ENCODE measurements at regions not wholly inside any gene's neighbourhood (a gene's known extent, or its start where the extent isn't known, plus 50 kb on each side); places are given as distances from the start of the nearest gene placed in this dataset.

DNA sequence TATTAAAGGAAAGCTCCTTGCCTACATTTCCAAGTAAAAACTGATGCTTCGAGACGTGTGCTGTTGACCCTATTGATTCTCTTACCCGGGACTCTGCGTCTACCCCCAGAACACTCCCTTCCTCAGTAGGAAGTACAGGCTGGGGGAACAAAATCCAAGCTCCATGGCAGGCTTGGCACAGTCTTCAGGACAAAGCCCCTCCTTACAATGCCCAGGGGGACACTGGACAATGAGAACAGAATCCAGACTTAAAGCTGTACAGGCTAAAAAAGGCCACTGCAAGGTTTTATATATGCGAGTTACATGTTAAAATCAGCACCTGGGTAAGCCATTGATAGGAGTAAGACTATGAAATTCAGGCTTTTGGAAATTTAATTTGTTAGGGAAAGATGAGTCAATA lies 250.6 kb upstream of the DAPK1 start:
- DNase-seq: no peak
- ATAC-seq: no peak

DNA sequence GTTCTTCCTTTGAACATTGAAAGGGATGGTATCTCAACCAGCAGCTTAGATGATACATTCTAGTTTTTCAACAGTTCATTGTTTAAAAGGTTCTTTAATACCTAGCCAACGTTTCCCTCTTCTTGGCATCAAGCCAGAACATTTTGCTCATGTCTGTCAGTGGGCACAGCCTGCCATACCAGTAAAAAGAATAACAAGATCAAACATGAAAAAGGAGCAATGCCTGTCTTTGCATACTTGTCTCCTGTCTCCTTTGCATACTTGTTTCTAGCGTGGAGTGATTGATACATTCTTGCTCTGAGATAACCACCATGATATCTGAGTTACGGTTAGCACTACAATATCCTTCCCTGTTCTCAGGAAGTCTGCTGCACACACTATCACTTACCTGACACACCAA lies 248.6 kb upstream of the DAPK1 start:
- DNase-seq (no peak), ATAC-seq (no peak)

DNA sequence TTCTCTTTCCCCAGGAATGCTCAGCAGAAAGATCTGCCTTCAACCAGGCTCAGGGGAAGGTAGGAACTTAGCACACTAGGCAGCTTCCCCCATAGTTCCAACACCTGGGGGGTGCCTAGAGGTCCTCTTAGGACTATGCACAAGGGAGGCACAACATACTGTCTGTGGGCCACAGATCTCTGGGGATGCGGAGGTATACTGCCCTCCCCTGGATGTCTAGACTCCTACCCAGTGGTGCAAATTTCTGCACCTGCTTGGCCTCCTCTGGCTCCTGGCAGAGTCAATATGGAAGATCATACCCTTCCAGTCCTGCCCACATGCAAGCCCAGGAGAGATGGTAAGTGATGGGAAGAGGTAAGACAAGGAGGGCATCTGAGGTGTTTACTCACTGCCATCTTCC lies 247.5 kb upstream of the DAPK1 start:
- DNase-seq (no peak), ATAC-seq (no peak)

DNA sequence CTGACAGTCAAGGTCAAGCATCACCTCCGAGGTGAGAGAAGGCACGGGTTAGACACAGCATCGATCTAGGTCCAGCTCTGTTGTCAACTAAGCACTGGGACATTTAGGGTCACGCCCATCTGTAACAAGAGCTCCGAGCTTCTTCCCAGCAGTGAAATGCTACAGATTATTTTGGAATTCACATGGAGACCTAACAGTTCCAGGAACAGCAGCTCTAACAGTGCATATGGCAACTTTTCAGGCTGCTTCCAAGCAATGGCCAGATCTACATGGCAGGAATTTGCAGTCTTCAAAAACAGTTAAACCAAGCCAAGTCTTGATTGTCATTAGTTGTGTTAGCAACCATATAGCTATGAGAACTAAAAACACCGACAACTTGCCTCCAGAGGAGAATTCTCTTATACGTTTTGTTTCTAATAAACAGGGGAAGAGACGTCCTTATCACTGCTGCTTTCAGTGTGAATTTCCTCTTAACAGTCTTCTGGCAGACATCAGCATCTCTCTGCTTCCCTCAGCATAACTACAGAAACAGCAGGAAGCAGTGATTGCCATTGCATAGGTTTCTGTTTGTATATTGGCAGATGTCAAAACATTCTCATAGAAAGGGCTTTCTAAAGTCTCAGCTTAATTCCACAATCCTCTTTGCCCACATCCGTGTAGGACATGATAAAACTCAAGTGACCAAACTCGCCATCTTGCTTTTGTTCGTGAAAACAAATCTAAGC lies 242.1 kb upstream of the DAPK1 start:
- DNase-seq: no peak
- ATAC-seq: no peak

DNA sequence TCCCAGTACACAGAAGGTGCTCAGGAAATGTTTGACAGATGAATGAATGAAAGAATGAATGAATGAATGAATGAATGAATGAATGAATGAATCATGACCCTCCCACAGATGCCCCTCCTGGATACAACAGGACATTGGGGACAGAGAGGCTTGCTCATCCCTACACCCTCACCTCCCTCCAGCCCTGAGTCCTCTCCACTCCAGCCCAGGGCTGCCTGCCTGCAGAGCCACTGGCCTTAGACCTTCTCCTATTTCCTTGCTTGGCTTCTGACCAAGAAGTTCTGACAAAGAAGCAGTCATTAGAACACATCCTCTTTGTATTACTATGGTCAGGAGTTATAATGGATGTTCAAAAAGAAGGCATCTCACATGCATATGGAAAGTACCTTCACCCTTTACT lies 240.7 kb upstream of the DAPK1 start:
- DNase-seq (no peak), ATAC-seq (no peak)

DNA sequence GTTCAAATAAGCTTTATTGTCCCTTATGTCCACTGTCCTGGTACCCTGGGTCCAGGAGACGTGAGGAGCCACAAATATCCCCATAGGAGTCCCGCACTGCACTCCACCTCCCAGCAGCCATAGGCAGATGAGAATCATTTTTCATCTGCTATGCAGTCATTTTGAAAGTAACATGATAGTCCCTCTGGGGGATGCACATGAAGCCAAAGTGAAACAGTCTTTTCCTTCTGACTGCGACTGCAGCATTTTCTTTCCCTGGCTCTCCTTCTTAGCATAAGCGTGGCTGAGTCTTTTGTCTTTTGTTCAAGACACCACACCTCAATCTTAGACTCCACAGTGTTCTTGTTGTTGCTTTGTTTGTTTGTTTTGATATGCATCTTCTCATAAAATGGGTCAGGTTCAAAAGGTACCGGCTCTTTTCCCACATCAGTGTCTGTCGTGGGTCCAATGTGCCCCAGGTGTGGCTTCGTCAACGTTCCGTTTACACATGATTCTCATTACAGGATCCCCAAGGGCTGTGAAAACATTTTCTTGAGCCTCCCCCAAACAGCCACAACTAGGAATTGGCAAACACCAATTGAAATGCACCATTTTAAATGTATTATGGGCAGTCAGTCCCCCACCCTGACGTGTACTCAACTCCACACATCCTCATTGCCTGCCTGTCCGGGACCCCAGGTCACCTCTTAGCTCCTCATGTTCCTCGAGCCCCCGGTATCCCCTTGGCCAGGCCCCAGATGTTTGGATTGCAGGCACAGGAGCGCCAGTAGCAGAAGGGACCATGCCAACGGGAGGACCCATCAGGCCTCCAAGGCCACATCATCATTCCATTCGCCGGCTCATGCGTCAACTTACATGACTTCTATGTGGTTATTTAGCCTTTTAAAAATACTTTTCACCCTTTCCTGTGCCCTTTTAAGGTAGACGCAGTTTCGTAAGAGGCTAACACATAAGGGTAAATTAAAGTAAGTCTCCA lies 237.8 kb upstream of the DAPK1 start:
- ATAC-seq (no peak), DNase-seq (no peak)

DNA sequence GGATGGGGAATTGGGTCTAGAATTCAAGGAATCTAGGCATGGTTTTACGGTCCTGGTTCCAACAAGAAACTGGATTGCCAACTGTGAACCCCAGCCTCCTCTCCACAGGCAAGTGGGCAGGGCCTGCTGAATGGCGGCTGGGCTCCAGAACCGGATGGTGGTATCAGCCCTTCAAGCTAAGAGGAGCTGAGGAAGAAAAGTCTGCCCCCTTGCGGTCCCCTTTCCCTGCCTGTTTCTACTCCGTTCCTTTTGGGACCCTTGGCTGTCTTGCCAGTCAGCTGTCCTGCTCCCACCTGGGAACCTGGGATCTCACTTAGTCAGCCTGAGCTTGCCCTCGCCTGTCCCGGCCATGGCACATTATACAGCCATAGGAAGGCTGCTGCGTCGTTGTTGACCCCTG lies 234.4 kb upstream of the DAPK1 start:
- ATAC-seq: no peak
- no peak for DNase-seq

DNA sequence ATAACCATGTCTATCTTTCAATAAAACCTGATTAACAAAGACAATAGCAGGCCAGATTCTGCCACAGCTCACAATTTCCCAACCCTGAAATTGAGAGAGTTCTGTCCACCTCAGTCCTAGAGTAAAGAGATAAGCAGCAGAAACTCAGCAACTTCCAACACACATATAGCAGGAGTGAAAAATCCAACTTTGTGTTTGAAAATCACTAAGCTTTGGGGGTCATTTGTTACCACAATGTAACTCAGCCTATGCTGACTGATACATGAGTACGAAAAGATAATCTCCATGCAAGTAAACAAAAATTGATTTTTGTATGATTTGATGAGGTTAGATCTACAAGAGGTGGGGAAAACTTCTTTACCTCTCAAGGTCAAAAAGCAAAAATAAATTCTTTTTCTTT lies 231.0 kb upstream of the DAPK1 start:
- no peak for ATAC-seq

DNA sequence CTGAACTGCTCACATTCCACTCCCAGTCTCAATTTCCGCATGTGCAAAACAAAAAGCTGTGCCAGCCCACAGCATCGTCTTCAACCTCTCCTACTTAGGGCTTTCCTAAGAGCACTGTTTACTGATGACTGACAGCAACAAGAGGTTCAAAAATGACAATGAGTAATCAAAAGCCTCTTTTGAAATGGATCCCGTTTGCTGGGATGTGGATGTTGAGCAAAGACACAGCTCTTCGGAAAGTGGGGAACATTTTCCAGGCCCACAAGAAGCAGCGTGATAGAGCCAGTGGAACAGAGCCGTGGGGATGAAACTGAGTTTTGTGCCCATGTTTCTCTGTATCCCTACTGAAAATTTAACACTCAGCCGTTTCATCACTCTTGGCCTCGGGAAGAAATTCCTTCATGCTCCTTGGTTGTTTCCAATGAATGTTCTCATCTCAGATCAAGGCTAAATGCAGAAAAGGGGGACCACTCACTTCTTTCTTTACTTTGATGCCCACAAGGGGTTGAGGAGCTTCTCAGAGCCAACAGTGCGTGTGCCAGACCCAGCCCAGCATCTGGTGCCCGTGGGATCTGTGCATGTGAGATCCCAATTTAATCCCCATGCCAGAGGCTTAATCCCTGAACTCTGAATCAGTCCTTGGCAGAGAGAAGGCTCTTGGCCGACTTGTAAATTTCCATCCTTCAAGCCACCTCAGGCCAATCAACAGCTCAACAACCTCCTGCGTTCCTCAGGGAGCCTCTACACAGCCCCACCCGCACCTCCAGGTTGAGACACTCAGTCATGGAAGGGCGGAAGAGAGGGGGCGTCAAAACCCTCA lies 230.2 kb upstream of the DAPK1 start:
- no peak for DNase-seq
- ATAC-seq: no peak

More for the DNA sequence above, 231.0 kb upstream of the DAPK1 start:
- DNase-seq: no peak

DNA sequence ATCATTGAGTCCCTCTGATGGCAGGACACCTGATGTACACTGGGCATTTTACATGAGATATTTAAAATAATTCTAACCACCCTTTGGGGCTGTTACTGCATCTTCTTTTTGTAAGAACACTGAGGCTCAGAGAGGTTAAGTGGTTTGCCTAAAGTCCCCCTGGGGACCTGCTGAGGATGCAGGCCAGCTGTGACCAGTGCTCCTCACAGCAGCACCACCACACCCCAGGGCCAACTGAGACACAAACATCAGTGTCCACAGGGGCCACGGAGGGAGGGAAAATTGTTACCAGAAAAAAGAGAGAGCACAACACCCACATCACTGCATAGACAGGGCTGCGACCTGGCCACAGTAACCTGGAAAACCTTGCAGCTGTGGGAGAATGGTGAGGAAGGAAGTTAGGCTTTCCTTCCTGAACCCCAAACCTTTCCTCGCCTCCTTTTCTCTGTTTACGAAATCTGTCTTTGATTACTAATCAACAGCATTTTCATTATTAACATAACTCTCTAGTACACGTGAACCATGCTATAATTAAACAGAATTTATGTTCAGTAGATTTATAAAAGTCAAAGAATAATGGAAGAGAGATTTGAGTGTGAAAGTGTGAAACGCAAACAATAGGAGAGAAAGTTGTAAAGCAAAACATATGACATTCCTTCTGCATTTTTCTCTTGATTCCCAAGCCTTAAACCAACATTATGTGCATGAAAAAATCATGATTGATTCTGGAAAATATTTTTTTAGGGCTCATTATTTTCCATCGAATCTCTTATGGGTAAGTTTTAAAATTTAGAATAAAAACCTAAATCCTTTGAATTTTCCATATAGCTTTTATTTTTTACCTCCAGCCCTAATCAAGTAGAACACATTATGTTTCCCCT lies 228.1 kb upstream of the DAPK1 start:
- ATAC-seq (no peak), DNase-seq (no peak)

DNA sequence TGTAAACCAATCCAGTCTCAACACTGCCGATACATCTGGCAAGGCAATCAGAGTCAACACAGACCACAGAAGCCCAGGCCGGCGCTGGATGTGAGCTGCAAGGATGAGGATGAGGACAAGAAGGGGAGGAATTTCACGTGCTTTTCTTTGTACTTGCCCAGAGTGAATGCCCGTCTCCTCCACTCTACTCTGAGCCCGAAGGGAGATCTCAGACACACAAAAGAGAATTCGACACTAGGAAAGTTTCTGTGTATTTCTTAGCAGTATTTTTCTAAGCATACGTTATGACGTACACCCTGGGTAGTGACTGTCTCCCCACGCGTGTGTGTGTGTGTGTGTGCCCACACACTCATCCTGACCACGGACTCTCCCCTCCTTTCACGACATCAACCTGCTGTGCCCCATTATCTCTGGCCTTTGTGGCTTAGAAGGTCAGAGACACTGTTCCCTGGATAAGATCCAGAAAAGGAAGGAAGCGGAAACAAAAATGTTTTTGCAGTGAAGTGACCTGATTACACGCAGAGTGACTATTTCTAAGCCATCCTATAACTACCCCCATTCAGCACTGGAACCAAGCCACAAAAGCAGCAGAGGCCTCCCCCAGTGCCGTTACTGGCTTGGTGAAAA lies 227.3 kb upstream of the DAPK1 start:
- ATAC-seq (no peak), DNase-seq (no peak)

DNA sequence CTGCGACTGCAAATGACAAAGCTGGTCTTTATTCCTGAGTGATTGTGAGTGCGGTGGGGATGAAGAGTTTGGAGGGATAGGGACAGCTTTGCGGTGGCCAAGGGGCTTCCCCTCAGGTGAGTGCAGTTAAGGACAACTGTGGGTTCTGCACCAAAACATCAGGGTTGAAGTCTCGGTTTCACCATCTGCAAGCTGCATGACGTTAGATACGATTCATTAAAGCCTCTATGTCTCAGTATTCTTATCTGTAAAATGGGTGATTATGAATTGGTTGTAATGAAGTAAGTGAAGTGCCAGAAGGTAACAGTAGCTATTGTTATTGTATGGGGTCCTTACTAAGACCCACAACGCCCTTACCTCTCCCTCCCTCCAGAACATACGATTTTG lies 226.8 kb upstream of the DAPK1 start:
- no peak for ATAC-seq
- DNase-seq: no peak

DNA sequence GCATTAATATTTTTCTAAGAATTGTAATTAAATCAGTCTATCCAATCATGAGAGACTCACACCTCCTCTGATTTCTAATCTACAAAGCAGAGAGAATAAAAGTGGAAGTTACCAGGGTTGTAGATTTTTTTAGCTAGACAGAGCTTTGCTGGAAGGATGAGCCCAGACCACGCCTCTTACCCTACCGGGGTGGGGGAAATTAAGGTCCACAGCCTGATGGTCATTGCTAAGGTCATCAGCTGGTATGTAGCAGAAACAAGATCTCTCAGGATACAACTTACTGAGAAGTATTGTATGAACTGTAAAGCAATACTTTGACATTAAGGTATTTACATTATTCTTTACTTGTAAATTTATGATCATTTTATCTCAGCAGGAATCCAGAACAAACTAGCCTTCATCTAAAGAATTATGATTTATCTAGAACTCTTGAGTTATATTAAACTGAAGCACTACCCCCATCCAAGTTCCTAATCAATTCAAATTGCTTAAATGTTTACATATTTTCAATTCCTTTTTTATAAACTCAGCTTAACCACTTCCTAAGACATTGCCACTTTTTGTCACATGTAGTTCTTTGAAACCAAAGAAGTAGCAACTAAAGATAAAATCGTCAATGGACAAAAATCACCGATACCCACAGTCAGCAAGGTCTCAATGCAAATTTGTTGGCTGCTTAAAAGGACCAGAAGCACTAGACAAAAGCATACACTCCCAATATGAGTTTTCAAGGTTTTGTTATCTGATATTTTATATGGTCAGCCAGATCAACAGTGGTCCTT lies 225.8 kb upstream of the DAPK1 start:
- DNase-seq: no peak
- ATAC-seq: no peak

DNA sequence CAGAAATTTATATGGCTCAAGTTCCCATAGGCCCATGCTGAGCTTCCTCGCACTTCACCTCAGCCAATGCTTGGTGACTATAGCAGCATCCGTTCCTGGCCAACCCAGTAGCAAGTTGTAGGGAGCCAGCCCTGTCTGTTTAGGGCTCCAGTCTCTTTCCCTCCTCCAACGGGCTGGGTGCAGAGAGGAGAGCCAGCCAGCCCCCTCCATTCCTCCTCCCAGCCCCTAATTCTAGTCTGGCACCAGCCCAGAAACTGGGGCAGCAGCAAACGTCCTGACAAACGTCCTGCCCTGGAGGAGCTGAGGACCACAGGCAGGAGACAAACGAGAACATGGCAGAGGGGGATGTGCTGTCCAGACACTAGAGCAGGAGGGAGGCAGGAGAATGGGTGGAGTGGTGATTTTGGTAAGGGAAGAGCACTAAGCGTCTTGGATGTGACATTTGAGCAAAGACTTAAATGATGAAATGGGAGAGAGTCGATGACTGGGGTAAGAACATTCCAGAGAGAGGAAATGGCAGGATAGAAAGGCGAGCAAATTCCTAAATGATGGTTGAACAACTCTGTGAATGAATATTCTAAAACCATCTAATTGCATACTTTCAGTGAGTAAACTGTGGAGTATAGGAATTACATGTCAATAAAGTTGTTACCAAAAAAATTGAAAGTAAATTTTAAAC lies 222.5 kb upstream of the DAPK1 start:
- ATAC-seq: no peak
- no peak for DNase-seq

DNA sequence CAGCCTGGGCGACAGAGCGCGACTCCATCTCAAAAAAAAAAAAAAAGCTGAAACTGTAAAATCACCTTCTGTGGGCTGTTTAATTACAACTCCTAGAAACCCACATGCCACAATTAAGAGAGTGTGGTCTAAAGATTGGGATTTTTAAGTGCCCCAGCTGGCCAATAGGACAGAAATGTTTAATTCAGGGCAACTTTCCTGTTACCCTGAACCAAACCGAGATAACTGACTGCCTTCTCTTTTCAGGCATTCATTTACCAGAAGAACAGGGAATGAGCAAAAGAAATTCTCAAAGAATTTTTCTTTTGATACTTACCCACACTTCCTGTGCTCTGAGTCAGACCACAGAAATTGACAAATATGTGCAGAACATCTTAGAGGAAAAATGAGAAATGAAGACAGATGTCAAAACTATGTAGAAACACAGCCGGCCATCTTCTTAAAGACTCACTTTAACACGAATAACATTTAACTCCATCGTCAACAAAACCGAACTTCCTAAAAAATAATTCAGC lies 221.3 kb upstream of the DAPK1 start:
- DNase-seq (no peak), ATAC-seq (no peak)

DNA sequence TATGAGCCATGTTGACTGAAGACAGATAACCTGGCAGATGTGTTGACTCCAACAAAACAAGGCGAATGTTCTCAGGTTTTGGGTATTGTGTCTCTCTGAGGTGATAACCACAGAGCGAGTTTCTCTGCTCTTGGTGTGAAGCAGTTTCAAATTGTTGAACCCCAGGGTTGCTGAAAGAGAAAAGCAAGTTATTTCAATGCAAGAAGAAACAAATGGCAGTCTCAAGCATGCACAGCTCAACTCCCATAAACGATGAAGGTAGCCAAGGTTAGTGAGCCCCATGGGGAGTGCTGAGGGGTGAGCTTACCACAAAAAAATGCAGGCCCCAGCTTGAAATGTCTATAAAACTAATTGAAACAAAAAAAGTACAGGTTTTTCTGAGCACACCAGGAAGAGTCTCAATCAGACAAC lies 220.8 kb upstream of the DAPK1 start:
- no peak for DNase-seq
- peak; percentile 14 for ATAC-seq

DNA sequence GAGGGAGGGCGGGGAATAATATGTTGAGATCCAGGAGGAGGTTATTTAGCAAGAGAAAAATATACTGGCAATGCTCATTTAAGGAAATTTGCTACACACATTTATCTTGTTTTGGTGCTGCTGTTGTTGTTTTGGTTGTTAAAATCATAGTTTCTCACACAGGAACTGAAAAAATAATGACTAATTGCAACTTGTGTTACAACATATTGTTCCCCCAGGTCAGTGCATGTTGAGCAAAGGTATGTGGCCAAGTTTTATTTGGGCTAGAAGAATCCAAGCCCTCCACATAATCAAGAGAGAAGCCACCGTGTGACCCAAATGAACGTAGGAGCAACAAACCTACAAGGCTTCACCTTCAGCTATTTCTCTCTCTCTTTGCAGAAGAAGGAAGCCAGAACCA lies 220.3 kb upstream of the DAPK1 start:
- DNase-seq (no peak), ATAC-seq (no peak)

DNA sequence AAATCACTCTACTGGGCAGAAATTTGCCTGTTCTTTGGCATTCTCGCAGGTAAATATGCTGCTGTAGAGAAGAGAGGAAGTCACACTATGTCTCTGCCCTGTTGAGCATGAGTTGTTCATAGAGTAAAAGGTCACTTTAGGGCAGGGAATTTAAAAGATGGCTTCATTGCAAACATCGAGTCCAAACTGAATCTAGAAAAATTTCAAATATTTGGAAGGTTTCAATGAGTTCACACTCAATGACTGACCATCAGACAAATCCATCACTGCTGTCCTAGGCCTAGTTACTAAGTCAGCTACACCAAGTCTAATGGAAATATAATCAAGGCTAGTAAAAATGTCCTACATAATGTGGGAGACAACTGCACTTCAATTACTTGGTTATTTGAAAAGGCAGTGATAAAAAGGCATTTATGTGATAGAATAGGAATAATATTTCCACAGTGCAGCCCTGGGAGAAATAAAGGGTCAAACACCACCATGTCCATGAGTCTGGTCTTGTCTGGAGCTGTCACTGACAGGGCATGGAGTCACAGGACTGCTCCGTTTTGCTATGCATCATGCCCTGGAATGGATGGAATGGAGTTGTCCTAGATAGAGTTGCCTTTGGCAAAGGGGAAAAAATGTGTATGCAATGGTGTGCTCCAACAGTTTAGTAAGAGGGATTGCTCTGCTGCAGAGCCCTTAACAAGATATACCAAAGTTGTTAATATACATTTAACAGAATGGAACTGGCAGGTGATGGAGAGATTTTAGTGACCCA lies 218.5 kb upstream of the DAPK1 start:
- ATAC-seq: no peak
- no peak for DNase-seq

DNA sequence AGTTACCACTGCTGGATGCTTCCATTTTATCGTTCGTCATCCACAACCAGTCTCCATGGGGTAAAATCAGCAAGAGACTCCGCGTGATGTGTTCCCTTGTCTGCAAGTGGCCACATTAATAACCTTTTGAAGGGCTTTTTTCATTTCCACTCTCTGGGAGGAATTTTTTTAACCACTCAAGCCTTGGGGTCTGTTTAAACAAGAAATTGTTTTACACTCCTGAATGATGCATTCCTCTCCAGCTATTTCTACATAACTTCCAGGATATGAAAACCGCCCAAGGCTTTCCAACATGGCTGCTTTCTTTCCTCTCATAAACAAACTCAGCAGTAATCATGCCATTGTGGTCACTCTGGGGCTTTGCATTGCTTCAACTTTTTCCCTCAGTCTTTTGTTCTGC lies 217.2 kb upstream of the DAPK1 start:
- no peak for DNase-seq
- no peak for ATAC-seq

Data from stimulated activated naive CD8-positive, alpha-beta T cell treated with anti-CD3 and anti-CD28 coated beads, Interleukin-15, Interleukin-2, amounts not matched to agents 100 U/mL and 50 U/mL, for 24 hours (primary cell).